Smooth muscle cell (in vitro differentiated cells): ENCODE measurements at regions not wholly inside any gene's neighbourhood (a gene's known extent, or its start where the extent isn't known, plus 50 kb on each side); places are given as distances from the start of the nearest gene placed in this dataset.

ENCODE experiments used
- DNase-seq: peaks from one replicate; lab custom pipeline; 2025; ENCODE audit not compliant: unreplicated experiment; lab: John Stamatoyannopoulos, UW
- H2AFZ ChIP-seq: fragments of 200-600 bp; sonication (generic); 2 replicates; pipeline ENCODE4 v1.6.0; 2016; ENCODE audit warnings: antibody characterized with exemption, low read depth, mild to moderate bottlenecking
- H3F3A ChIP-seq: fragments of 200-600 bp; sonication (generic); 2 replicates; pipeline ENCODE4 v1.6.0; 2017; ENCODE audit warnings: antibody characterized with exemption, low read depth
- H3K27ac ChIP-seq: fragments of 200-600 bp; sonication (generic); 2 replicates; pipeline ENCODE4 v1.5.1; 2016; ENCODE audit warnings: low read depth, mild to moderate bottlenecking
- H3K27me3 ChIP-seq: fragments of 200-600 bp; sonication (generic); 2 replicates; pipeline ENCODE4 v1.6.1; 2016; ENCODE audit warnings: low read depth, mild to moderate bottlenecking
- H3K36me3 ChIP-seq: fragments of 200-600 bp; sonication (generic); 2 replicates; pipeline ENCODE4 v1.5.1; 2016; ENCODE audit warnings: low read depth
- H3K4me1 ChIP-seq: fragments of 200-600 bp; sonication (generic); 2 replicates; pipeline ENCODE4 v1.5.1; 2016; ENCODE audit warnings: low read depth
- H3K4me2 ChIP-seq: fragments of 200-600 bp; sonication (generic); 2 replicates; pipeline ENCODE4 v1.6.0; 2016; ENCODE audit warnings: mild to moderate bottlenecking
- H3K4me3 ChIP-seq: fragments of 200-600 bp; sonication (generic); 2 replicates; pipeline ENCODE4 v1.5.1; 2016; ENCODE audit warnings: mild to moderate bottlenecking
- H3K79me2 ChIP-seq: fragments of 200-600 bp; sonication (generic); 2 replicates; pipeline ENCODE4 v1.6.0; 2016; ENCODE audit warnings: low read depth, mild to moderate bottlenecking
- H3K9ac ChIP-seq: fragments of 200-600 bp; sonication (generic); 2 replicates; pipeline ENCODE4 v1.6.0; 2016; ENCODE audit warnings: low read depth
- H3K9me3 ChIP-seq: fragments of 200-600 bp; sonication (generic); replicated peaks from 2 replicates; pipeline ENCODE4 v1.5.1; 2016; ENCODE audit warnings: low read depth
- H4K20me1 ChIP-seq: fragments of 200-600 bp; sonication (generic); 2 replicates; pipeline ENCODE4 v1.6.0; 2016; ENCODE audit warnings: low read depth
- CTCF ChIP-seq: fragments of 200-600 bp; sonication (generic); IDR thresholded peaks from 2 replicates; pipeline ENCODE4 v1.5.1; 2017; ENCODE audit warnings: borderline replicate concordance, mild to moderate bottlenecking, antibody characterized with exemption; ENCODE audit not compliant: insufficient read depth, poor library complexity, severe bottlenecking
- WGBS: methylation state at CpG from one replicate; pipeline ENCODE4 v1.1.7; 2016; ENCODE audit warnings: low lambda C conversion rate; 5-methylcytosine and 5-hydroxymethylcytosine counted together

- 56% methylated on average over 1 of the region's 1 CpG for WGBS
Observed at GRCh38 chr1:164423136-164423535, 135.8 kb upstream of the PBX1 start.

GRCh38 chr1:164433141-164433817 lies 125.7 kb upstream of the PBX1 start:
- DNase-seq = no peak
- no peaks in the 10 kb centered on the region for H3K27me3 ChIP-seq
- H3K4me3 ChIP-seq = no peak overlapping the region
- no peaks in the 10 kb centered on the region for H3K9me3 ChIP-seq
- no peak overlapping the region for H2AFZ ChIP-seq
- no peaks in the 10 kb centered on the region for H4K20me1 ChIP-seq
- WGBS = 81% methylated on average over 3 of the region's 3 CpGs
- no peak for TF ChIP-seq CTCF
- H3F3A ChIP-seq = no peaks in the 10 kb centered on the region
- no peak overlapping the region for H3K27ac ChIP-seq
- H3K36me3 ChIP-seq = no peaks in the 10 kb centered on the region
- H3K4me1 ChIP-seq = no peaks in the 10 kb centered on the region
- H3K9ac ChIP-seq = no peak overlapping the region
- no peak overlapping the region for H3K4me2 ChIP-seq
- H3K79me2 ChIP-seq = no peaks in the 10 kb centered on the region

More at GRCh38 chr1:164423136-164423535, 135.8 kb upstream of the PBX1 start:
- Histone ChIP-seq H3K4me3 (no peak overlapping the region), H3K27me3 (no peaks in the 10 kb centered on the region), H3F3A (no peaks in the 10 kb centered on the region), H3K27ac (no peak overlapping the region), H3K4me2 (no peak overlapping the region), H3K9ac (no peak overlapping the region), H4K20me1 (no peaks in the 10 kb centered on the region), H2AFZ (no peak overlapping the region), H3K9me3 (no peaks in the 10 kb centered on the region), H3K79me2 (no peaks in the 10 kb centered on the region), H3K36me3 (no peaks in the 10 kb centered on the region), H3K4me1 (no peaks in the 10 kb centered on the region)
- no peak for DNase-seq
- no peak for TF ChIP-seq CTCF

DNA sequence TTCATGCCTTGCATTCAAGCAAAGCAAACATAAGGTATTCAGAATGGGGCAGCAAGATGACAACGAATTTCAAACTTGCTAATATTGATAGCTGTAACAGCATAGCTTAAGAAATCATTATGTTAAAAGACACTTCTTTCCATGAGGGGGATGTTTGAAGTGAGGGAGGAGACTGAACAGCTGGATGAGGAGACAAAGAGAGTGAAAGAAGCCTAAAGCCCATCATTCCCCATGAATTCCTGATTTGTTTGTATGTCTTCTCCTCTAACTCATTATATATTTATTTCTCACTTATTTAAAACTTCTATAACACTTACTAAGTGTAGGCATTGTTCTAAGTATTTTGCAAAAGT lies 125.2 kb upstream of the PBX1 start:
- 61% methylated on average over 1 of the region's 1 CpG for WGBS
- H2AFZ ChIP-seq = no peak overlapping the region
- H3K9ac ChIP-seq = no peak overlapping the region
- no peaks in the 10 kb centered on the region for H3K27me3 ChIP-seq
- no peak overlapping the region for H3K4me3 ChIP-seq
- DNase-seq = no peak
- no peaks in the 10 kb centered on the region for H3K79me2 ChIP-seq
- H3K9me3 ChIP-seq = no peaks in the 10 kb centered on the region
- no peaks in the 10 kb centered on the region for H3K36me3 ChIP-seq
- H3F3A ChIP-seq = no peaks in the 10 kb centered on the region
- H4K20me1 ChIP-seq = no peaks in the 10 kb centered on the region
- no peak overlapping the region for H3K27ac ChIP-seq
- TF ChIP-seq CTCF = no peak
- H3K4me1 ChIP-seq = no peaks in the 10 kb centered on the region
- H3K4me2 ChIP-seq = no peak overlapping the region

- Histone ChIP-seq H3K9me3 (no peaks in the 10 kb centered on the region), H3K4me3 (no peak overlapping the region), H4K20me1 (no peaks in the 10 kb centered on the region), H3K27me3 (no peaks in the 10 kb centered on the region), H3K27ac (no peak overlapping the region), H3K36me3 (no peaks in the 10 kb centered on the region), H3K4me1 (no peaks in the 10 kb centered on the region), H3K4me2 (no peak overlapping the region), H3K9ac (no peak overlapping the region), H3F3A (no peaks in the 10 kb centered on the region), H2AFZ (no peak overlapping the region), H3K79me2 (no peaks in the 10 kb centered on the region)
- TF ChIP-seq CTCF = peak; percentile 13
- no peak for DNase-seq
- WGBS = 94% methylated on average over 1 of the region's 1 CpG
Observed at GRCh38 chr1:164440232-164440631, 118.8 kb upstream of the PBX1 start.
